Sigmoid colon (tissue), 6 donors: ENCODE measurements at regions not wholly inside any gene's neighbourhood (a gene's known extent, or its start where the extent isn't known, plus 50 kb on each side); places are given as distances from the start of the nearest gene placed in this dataset.

Experiments used
- DNase-seq: peaks from one replicate; pipeline ENCODE4 v3.0.0-alpha.2; 2019
- H3K27ac ChIP-seq, 4 donors: fragments of 200-600 bp; sonication (generic); one replicate each; pipeline ENCODE4 v1.5.1; 2016 to 2019; ENCODE audit warnings: mild to moderate bottlenecking in 1 of 4
- H3K27me3 ChIP-seq, 3 donors: fragments of 200-600 bp; sonication (generic); one replicate each; pipeline ENCODE4 v1.5.1; 2019; ENCODE audit warnings: mild to moderate bottlenecking in 1 of 3
- H3K36me3 ChIP-seq, 4 donors: fragments of 200-600 bp; sonication (generic); one replicate each; pipeline ENCODE4 v1.5.1; 2016 to 2019
- H3K4me1 ChIP-seq, 4 donors: fragments of 200-600 bp; sonication (generic); one replicate each; pipeline ENCODE4 v1.5.1; 2017 to 2019
- H3K4me3 ChIP-seq, 4 donors: fragments of 200-600 bp; sonication (generic); one replicate each; pipeline ENCODE4 v1.5.1; 2017 to 2019; ENCODE audit warnings: mild to moderate bottlenecking in 2 of 4, moderate library complexity in 1 of 4
- H3K9me3 ChIP-seq, 4 donors: fragments of 200-600 bp in 3 of 4; sonication (generic) in 3 of 4; one replicate each; pipeline versions ENCODE4 v1.5.1 to v1.6.1; 2013 to 2019
- CTCF ChIP-seq, 4 experiments: fragments of 450-650 bp in 3 of 4; fragments of 200-600 bp in 1 of 4; IDR thresholded peaks; one replicate each; pipeline ENCODE4 v1.5.1; 2016 to 2019; ENCODE audit warnings: antibody characterized with exemption in 4 of 4, mild to moderate bottlenecking in 3 of 4, moderate library complexity in 2 of 4
- EP300 ChIP-seq, 4 donors: sonication (generic); formaldehyde crosslinking; IDR thresholded peaks; one replicate each; pipeline ENCODE4 v1.6.1; 2017; ENCODE audit warnings: antibody characterized with exemption in 4 of 4
- POLR2A ChIP-seq, 2 donors: fragments of 450-650 bp; IDR thresholded peaks; one replicate each; pipeline ENCODE4 v1.6.1; 2016; ENCODE audit warnings: antibody characterized with exemption in 2 of 2, mild to moderate bottlenecking in 2 of 2, moderate library complexity in 2 of 2
- POLR2AphosphoS5 ChIP-seq, 4 donors: sonication (generic); formaldehyde crosslinking; IDR thresholded peaks; one replicate each; pipeline ENCODE4 v1.6.1; 2017; ENCODE audit warnings: antibody characterized with exemption in 4 of 4
- WGBS, 2 donors: extraction: QIAGEN DNeasy Blood & Tissue Kit; methylation state at CpG; one replicate each; pipeline ENCODE4 v1.1.7; 2013; 5-methylcytosine and 5-hydroxymethylcytosine counted together
- intact Hi-C: fragments of 100-400 bp; cut with DNase I; formaldehyde crosslinking; loops from one replicate; pipeline ENCODE4 v1.15.1; 2023
- donor health status: healthy with polysubstance abuse.
- donor health status: healthy.

DNA sequence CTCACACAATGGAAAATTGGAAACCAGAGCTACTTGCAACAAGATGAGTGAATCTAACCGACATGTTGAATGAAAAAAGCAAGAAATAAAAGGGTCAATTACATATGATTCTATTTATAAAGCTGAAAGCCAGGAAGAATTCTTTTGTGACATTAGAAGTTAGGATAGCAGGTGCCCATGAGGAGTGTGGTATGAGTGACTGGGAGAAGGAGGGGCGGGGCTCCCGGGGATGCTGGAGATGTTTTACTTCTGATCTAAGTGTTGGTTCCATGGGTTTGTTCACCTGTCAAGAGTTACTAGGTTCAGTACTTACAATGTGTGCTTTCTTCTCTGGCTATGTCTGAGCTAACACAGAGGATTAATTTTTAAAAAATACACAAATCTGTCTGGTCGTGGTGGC lies 60.8 kb downstream of the NSMCE3 start:
- 69 to 77% methylated on average over 4 of the region's 4 CpGs for WGBS, 2 donors
- DNase-seq: no peak

DNA sequence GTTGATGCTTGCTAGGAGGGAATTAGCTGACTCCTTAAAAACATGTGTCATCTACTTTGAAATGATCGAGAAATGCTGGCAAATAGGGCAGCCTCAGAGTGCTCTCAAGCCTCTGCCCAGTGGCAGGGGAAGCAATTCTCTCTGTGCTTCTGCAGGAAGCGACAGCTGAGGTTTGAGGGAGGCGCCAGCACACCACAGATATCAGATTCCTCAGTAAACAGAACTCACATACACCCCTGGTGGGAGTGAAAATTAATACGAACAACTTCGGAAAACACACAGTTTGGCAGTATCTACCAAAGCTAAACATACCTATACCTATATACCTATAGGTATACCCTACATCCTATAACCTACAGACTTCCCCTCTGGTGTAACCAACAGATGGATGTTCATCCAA lies 61.3 kb downstream of the NSMCE3 start:
- TF ChIP-seq EP300 (IDR thresholded peaks at IDR 0.05) (no peak), CTCF (IDR thresholded peaks at IDR 0.05) (no peak)
- Histone ChIP-seq H3K27ac (no peak overlapping the region), H3K4me3 (no peak overlapping the region), H3K9me3 (no peaks in the 10 kb centered on the region), H3K27me3 (no peaks in the 10 kb centered on the region), H3K4me1 (no peaks in the 10 kb centered on the region), H3K36me3 (no peaks in the 10 kb centered on the region)
- no peak for DNase-seq
- intact Hi-C loops: no loop called here
- WGBS, 2 donors: 29 to 52% methylated on average over 5 of the region's 5 CpGs

More for the DNA sequence above, 60.8 kb downstream of the NSMCE3 start:
- H3K9me3 ChIP-seq: no peaks in the 10 kb centered on the region
- H3K4me1 ChIP-seq: no peaks in the 10 kb centered on the region
- H3K27me3 ChIP-seq: no peaks in the 10 kb centered on the region
- H3K27ac ChIP-seq: no peak overlapping the region
- H3K4me3 ChIP-seq: no peak overlapping the region
- no peaks in the 10 kb centered on the region for H3K36me3 ChIP-seq
- no peak for TF ChIP-seq POLR2A (IDR thresholded peaks at IDR 0.05)
- no peak for TF ChIP-seq CTCF (IDR thresholded peaks at IDR 0.05)
- TF ChIP-seq EP300 (IDR thresholded peaks at IDR 0.05): no peak
- TF ChIP-seq POLR2AphosphoS5 (IDR thresholded peaks at IDR 0.05): no peak
- intact Hi-C loops: no loop called here

DNA sequence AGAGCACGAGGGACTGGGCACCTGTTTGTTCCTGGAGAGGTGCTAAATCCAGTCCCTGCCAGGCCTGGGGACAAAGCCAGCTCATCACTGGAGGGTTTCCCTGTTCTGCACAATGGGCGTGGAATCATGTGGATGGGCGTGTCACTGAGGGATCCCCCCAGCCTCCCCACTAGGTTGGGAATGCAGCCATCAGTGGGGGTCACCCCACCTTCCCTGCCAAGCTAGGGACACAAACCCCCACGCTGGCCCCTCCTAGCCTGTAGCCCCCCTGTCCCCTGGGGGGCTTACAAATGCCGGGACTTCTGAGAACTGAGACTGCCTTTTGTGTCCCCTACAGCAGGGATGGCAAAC lies 61.9 kb downstream of the NSMCE3 start:
- no peak overlapping the region for H3K4me3 ChIP-seq
- intact Hi-C loops: no loop called here
- TF ChIP-seq CTCF (IDR thresholded peaks at IDR 0.05) (no peak), EP300 (IDR thresholded peaks at IDR 0.05) (no peak), POLR2A (IDR thresholded peaks at IDR 0.05) (no peak), POLR2AphosphoS5 (IDR thresholded peaks at IDR 0.05) (no peak)
- no peak overlapping the region for H3K27ac ChIP-seq
- no peaks in the 10 kb centered on the region for H3K9me3 ChIP-seq
- no peak for DNase-seq
- no peaks in the 10 kb centered on the region for H3K4me1 ChIP-seq
- H3K36me3 ChIP-seq: no peaks in the 10 kb centered on the region
- no peaks in the 10 kb centered on the region for H3K27me3 ChIP-seq
- 73 to 78% methylated on average over 5 of the region's 5 CpGs for WGBS, 2 donors

DNA sequence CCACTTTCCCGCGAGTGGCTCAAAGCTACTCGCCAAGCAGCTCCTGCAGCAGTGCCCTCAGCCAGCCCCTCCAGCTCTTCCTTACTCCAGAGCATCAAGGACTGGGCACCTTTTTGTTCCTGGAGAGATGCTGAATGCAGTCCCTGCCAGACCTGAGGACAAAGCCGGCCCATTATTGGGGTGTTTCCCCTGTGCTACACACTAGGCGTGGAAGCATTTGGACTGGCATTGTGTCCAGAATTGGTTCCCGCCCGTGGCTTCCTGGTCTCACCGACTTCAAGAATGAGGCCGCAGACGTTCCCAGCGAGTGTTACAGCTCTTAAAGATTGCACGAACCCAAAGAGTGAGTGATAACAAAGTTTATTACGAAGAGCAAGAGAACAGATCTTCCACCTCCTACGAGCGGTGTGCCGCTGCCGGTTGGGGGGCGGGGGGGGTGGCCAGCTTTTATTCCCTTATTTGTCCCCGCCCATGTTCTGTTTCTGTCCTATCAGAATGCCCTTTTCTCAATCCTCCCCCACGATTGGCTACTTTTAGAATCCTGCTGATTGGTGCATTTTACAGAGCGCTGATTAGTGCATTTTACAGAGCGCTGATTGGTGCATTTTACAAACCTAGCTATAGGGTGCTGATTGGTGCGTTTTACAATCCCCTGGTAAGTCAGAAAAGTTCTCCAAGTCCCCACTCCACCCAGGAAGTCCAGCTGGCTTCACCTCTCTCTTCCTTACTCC lies 62.4 kb downstream of the NSMCE3 start:
- no peaks in the 10 kb centered on the region for H3K27me3 ChIP-seq
- 93% methylated on average over 23 of the region's 23 CpGs for WGBS, 2 donors
- TF ChIP-seq EP300 (IDR thresholded peaks at IDR 0.05) (no peak), POLR2AphosphoS5 (IDR thresholded peaks at IDR 0.05) (no peak), CTCF (IDR thresholded peaks at IDR 0.05) (no peak), POLR2A (IDR thresholded peaks at IDR 0.05) (no peak)
- no peak overlapping the region for H3K27ac ChIP-seq
- no peak overlapping the region for H3K4me3 ChIP-seq
- no peak for DNase-seq
- H3K4me1 ChIP-seq: no peaks in the 10 kb centered on the region
- intact Hi-C loops: no loop called here
- no peaks in the 10 kb centered on the region for H3K36me3 ChIP-seq
- H3K9me3 ChIP-seq: no peaks in the 10 kb centered on the region

GRCh38 chr15:29205186-29205585 lies 64.4 kb downstream of the NSMCE3 start:
- DNase-seq: no peak
- Histone ChIP-seq H3K4me3 (no peak overlapping the region), H3K4me1 (no peaks in the 10 kb centered on the region), H3K36me3 (no peaks in the 10 kb centered on the region), H3K27ac (no peak overlapping the region), H3K27me3 (no peaks in the 10 kb centered on the region), H3K9me3 (no peaks in the 10 kb centered on the region)
- 59 to 73% methylated on average over 2 of the region's 2 CpGs for WGBS, 2 donors
- TF ChIP-seq CTCF (IDR thresholded peaks at IDR 0.05) (no peak), EP300 (IDR thresholded peaks at IDR 0.05) (no peak), POLR2A (IDR thresholded peaks at IDR 0.05) (no peak), POLR2AphosphoS5 (IDR thresholded peaks at IDR 0.05) (no peak)
- intact Hi-C loops: no loop called here
